ENCODE measurements at regions not wholly inside any gene's neighbourhood (a gene's known extent, or its start where the extent isn't known, plus 50 kb on each side); places are given as distances from the start of the nearest gene placed in this dataset.

DNA sequence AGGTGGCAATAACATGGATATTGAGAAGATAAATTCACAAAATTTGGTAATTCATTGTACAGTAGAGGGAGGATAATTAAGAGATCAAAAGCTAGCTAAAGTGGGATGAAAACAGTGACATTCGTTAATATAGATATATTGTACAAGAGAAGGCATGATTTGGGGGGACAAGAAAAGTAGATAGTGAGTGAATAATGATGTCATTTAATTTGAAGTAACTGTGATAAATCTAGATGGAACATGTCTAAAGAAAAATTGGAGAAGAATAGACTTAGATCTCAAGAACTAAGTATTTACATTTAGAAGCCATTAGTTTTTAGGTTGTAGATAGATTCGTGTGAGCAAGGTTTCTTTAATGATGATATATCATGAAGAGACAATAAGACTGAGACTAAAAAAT, 594.0 kb upstream of the RGS18 start:
- TF ChIP-seq MZF1 (CRISPR knock-in tag; IDR thresholded peaks at IDR 0.05; ENCODE audit: borderline replicate concordance) (no peak), EZH2 (conservative IDR thresholded peaks at IDR 0.05; ENCODE audit: low read depth, low read length) (no peak), JUND (CRISPR knock-in tag; IDR thresholded peaks at IDR 0.05) (no peak), NFATC3 (CRISPR knock-in tag; IDR thresholded peaks at IDR 0.05) (no peak), TRAFD1 (CRISPR knock-in tag; IDR thresholded peaks at IDR 0.05; ENCODE audit: borderline replicate concordance) (no peak), E2F5 (CRISPR knock-in tag; conservative IDR thresholded peaks at IDR 0.05) (no peak), ZMYM2 (CRISPR knock-in tag; IDR thresholded peaks at IDR 0.05) (no peak), U2AF1 (optimal IDR thresholded peaks at IDR 0.05; ENCODE audit: low read depth, low read length) (no peak), RFX5 (IDR thresholded peaks at IDR 0.05; ENCODE audit: low read depth, low read length) (no peak), SIN3A (IDR thresholded peaks at IDR 0.05; ENCODE audit: borderline replicate concordance, low read depth, low read length) (no peak), ZNF737 (CRISPR knock-in tag; IDR thresholded peaks at IDR 0.05; ENCODE audit: borderline replicate concordance) (no peak), NFE2 (CRISPR knock-in tag; IDR thresholded peaks at IDR 0.05) (no peak)
- TF ChIP-seq, protein P1, sequence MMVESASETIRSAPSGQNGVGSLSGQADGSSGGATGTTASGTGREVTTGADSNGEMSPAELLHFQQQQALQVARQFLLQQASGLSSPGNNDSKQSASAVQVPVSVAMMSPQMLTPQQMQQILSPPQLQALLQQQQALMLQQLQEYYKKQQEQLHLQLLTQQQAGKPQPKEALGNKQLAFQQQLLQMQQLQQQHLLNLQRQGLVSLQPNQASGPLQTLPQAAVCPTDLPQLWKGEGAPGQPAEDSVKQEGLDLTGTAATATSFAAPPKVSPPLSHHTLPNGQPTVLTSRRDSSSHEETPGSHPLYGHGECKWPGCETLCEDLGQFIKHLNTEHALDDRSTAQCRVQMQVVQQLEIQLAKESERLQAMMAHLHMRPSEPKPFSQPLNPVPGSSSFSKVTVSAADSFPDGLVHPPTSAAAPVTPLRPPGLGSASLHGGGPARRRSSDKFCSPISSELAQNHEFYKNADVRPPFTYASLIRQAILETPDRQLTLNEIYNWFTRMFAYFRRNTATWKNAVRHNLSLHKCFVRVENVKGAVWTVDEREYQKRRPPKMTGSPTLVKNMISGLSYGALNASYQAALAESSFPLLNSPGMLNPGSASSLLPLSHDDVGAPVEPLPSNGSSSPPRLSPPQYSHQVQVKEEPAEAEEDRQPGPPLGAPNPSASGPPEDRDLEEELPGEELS (CRISPR knock-in tag; IDR thresholded peaks at IDR 0.05): no peak
- TF ChIP-seq, protein P2, sequence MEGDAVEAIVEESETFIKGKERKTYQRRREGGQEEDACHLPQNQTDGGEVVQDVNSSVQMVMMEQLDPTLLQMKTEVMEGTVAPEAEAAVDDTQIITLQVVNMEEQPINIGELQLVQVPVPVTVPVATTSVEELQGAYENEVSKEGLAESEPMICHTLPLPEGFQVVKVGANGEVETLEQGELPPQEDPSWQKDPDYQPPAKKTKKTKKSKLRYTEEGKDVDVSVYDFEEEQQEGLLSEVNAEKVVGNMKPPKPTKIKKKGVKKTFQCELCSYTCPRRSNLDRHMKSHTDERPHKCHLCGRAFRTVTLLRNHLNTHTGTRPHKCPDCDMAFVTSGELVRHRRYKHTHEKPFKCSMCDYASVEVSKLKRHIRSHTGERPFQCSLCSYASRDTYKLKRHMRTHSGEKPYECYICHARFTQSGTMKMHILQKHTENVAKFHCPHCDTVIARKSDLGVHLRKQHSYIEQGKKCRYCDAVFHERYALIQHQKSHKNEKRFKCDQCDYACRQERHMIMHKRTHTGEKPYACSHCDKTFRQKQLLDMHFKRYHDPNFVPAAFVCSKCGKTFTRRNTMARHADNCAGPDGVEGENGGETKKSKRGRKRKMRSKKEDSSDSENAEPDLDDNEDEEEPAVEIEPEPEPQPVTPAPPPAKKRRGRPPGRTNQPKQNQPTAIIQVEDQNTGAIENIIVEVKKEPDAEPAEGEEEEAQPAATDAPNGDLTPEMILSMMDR (CRISPR knock-in tag; IDR thresholded peaks at IDR 0.05): no peak

Measured in HepG2 (cell line).